ENCODE measurements at regions not wholly inside any gene's neighbourhood (a gene's known extent, or its start where the extent isn't known, plus 50 kb on each side); places are given as distances from the start of the nearest gene placed in this dataset.

DNA sequence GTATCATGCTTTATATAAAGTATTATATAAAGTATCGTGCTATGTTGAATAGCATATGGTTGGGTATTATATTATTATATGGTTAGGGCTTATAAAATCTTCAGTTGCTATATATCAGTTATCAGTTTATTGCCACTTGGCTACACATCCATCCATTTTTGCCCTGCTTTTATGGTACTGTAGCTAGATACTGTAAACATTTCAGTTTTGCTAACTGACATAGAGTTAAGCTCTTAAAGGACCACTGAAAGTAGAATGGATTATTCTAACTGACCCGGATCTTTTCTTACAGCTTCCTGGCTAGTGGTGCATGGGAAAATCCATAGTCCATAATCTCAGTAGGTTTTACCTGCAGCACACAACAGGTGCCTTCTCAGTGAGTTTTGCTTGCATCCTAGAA lies 405.3 kb upstream of the LUZP2 start:
- TF ChIP-seq, protein P1, sequence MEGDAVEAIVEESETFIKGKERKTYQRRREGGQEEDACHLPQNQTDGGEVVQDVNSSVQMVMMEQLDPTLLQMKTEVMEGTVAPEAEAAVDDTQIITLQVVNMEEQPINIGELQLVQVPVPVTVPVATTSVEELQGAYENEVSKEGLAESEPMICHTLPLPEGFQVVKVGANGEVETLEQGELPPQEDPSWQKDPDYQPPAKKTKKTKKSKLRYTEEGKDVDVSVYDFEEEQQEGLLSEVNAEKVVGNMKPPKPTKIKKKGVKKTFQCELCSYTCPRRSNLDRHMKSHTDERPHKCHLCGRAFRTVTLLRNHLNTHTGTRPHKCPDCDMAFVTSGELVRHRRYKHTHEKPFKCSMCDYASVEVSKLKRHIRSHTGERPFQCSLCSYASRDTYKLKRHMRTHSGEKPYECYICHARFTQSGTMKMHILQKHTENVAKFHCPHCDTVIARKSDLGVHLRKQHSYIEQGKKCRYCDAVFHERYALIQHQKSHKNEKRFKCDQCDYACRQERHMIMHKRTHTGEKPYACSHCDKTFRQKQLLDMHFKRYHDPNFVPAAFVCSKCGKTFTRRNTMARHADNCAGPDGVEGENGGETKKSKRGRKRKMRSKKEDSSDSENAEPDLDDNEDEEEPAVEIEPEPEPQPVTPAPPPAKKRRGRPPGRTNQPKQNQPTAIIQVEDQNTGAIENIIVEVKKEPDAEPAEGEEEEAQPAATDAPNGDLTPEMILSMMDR (IDR thresholded peaks at IDR 0.05; ENCODE audit: unreplicated experiment): no peak
- Mint-ChIP-seq H3K4me3 (no peak overlapping the region), H3K4me1 (peaks cover 3% of the 10 kb centered on the region), H3K9me3 (peaks cover 2% of the 10 kb centered on the region), H3K36me3 (no peaks in the 10 kb centered on the region), H3K27ac (no peak overlapping the region), H3K27me3 (ENCODE audit: low read depth) (no peaks in the 10 kb centered on the region)
- DNase-seq (ENCODE audit: low spot score in 2 of 2, unreplicated experiment in 2 of 2): no peak

DNA sequence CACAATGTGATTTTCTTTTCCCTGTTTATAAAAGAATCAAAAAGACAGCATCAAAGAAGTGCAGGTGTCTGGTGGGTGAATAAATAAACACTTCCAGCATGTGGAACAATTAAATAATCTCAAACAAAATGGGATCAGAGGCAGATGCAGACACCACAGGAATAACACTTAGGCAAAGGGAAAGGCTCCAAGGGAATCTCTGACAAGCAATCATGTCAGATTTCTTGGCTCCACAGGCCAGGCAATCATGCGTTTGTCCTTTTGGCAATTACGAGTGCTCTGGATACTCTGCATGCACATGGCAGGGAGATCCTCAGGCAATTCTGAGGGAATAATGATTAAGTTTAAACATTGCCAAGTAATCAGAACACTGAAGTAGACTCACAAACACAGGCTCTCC lies 403.5 kb upstream of the LUZP2 start:
- H3K36me3 Mint-ChIP-seq: no peaks in the 10 kb centered on the region
- H3K4me1 Mint-ChIP-seq: peaks cover 3% of the 10 kb centered on the region
- H3K27me3 Mint-ChIP-seq (ENCODE audit: low read depth): no peaks in the 10 kb centered on the region
- no peak overlapping the region for H3K4me3 Mint-ChIP-seq
- TF ChIP-seq, protein P1 (IDR thresholded peaks at IDR 0.05; ENCODE audit: unreplicated experiment): no peak
- DNase-seq (ENCODE audit: low spot score in 2 of 2, unreplicated experiment in 2 of 2): no peak
- H3K9me3 Mint-ChIP-seq: peaks cover 3% of the 10 kb centered on the region
- H3K27ac Mint-ChIP-seq: no peak overlapping the region

DNA sequence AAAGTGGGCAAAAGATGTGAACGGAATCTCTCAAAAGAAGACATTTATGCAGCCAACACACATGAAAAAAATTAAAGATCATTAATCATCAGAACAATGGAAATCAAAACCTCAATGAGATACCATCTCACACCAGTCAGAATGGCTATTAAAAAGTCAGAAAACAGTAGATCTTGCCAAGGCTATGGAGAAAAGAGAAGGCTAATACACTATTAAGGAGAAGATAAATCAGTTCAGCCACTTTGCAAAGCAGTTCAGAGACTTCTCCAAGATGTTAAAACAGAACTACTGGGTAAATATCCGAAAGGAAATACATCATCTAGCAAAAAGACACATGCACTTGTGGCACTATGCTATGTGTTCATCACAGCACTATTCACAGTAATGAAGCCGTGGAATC lies 388.2 kb upstream of the LUZP2 start:
- H3K27me3 Mint-ChIP-seq (ENCODE audit: low read depth): no peaks in the 10 kb centered on the region
- DNase-seq (ENCODE audit: low spot score in 2 of 2, unreplicated experiment in 2 of 2): no peak
- no peak overlapping the region for H3K4me3 Mint-ChIP-seq
- H3K9me3 Mint-ChIP-seq: peaks cover 33% of the 10 kb centered on the region
- peaks cover 3% of the 10 kb centered on the region for H3K4me1 Mint-ChIP-seq
- TF ChIP-seq, protein P1 (IDR thresholded peaks at IDR 0.05; ENCODE audit: unreplicated experiment): no peak
- no peak overlapping the region for H3K27ac Mint-ChIP-seq
- H3K36me3 Mint-ChIP-seq: peaks cover 11% of the 10 kb centered on the region

DNA sequence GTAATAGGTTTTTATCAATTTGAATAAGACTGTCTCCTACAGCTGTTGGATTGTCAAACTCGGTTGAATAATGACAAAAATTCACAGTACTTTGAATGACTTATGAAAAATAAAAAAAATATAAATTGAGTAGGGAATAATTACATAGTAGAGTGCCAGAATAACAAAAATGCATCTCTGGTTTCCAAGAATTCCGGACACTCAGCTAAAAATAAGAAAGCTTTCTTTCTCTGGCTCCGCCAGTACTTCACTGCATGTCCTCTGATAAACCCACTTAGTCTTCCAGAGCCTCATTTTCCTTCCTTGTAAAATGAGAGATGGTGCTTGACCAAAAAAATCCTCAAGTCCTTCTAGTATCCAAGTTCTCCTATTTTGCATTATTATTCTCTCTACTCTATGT lies 374.6 kb upstream of the LUZP2 start:
- H3K4me1 Mint-ChIP-seq: no peaks in the 10 kb centered on the region

DNA sequence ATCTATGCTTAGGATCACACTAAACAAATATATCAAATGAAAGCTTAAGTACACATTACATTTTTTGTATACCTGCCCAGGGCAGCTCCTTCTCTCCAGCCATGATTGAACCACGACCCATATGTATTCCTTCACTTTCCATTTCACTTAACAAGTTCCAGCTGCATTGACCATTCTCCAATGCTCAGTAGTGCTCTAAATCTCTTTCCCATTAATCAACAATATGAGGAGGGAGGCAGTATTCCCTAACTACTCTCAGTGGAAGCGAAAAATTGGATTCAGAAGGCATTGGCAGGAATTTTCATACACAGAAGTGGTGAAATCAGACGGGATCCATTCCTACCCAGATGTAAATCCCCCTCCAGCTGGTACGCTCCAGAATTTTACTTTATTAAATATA lies 372.0 kb upstream of the LUZP2 start:
- no peak overlapping the region for H3K27ac Mint-ChIP-seq
- H3K4me3 Mint-ChIP-seq: no peak overlapping the region
- no peak for DNase-seq (ENCODE audit: low spot score in 2 of 2, unreplicated experiment in 2 of 2)
- H3K4me1 Mint-ChIP-seq: no peaks in the 10 kb centered on the region
- H3K27me3 Mint-ChIP-seq (ENCODE audit: low read depth): no peaks in the 10 kb centered on the region
- H3K9me3 Mint-ChIP-seq: no peaks in the 10 kb centered on the region
- TF ChIP-seq, protein P1 (IDR thresholded peaks at IDR 0.05; ENCODE audit: unreplicated experiment): no peak
- no peaks in the 10 kb centered on the region for H3K36me3 Mint-ChIP-seq

More for the DNA sequence above, 374.6 kb upstream of the LUZP2 start:
- Mint-ChIP-seq H3K4me3 (no peak overlapping the region), H3K27ac (no peak overlapping the region), H3K9me3 (no peaks in the 10 kb centered on the region), H3K36me3 (no peaks in the 10 kb centered on the region), H3K27me3 (ENCODE audit: low read depth) (no peaks in the 10 kb centered on the region)
- TF ChIP-seq, protein P1 (IDR thresholded peaks at IDR 0.05; ENCODE audit: unreplicated experiment): no peak
- no peak for DNase-seq (ENCODE audit: low spot score in 2 of 2, unreplicated experiment in 2 of 2)

DNA sequence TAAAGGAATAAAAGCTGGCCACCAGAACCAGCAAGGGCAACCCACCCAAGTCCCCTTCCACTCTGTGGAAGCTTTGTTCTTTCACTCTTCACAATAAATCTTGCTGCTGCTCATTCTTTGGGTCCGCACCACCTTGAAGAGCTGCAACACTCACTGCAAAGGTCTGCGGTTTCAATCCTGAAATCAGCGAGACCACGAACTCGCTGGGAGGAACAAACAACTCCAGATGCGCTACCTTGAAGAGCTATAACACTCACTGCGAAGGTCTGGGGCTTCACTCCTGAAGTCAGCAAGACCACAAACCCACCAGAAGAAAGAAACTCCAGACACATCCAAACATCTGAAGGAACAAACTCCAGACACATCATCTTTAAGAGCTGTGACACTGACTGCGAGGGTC lies 365.2 kb upstream of the LUZP2 start:
- no peaks in the 10 kb centered on the region for H3K9me3 Mint-ChIP-seq

More for the DNA sequence above, 365.2 kb upstream of the LUZP2 start:
- Mint-ChIP-seq H3K27me3 (ENCODE audit: low read depth) (no peaks in the 10 kb centered on the region), H3K36me3 (no peaks in the 10 kb centered on the region), H3K4me1 (no peaks in the 10 kb centered on the region), H3K27ac (no peak overlapping the region), H3K4me3 (no peak overlapping the region)
- no peak for DNase-seq (ENCODE audit: low spot score in 2 of 2, unreplicated experiment in 2 of 2)
- TF ChIP-seq, protein P1 (IDR thresholded peaks at IDR 0.05; ENCODE audit: unreplicated experiment): no peak
